Peyer's patch (tissue), 4 donors: ENCODE measurements at regions not wholly inside any gene's neighbourhood (a gene's known extent, or its start where the extent isn't known, plus 50 kb on each side); places are given as distances from the start of the nearest gene placed in this dataset.
"Not testable (repeated sequence)": the region's sequence is repeated elsewhere in the genome, so short reads cannot be mapped to it uniquely, and the experiment has no call there.

Experiments used
- DNase-seq, 3 donors: peaks; one replicate each; pipeline ENCODE4 v3.0.0-alpha.2; 2017 to 2019
- H3K27ac ChIP-seq, 4 donors: fragments of 200-600 bp; sonication (generic); one replicate each; pipeline ENCODE4 v1.5.1; 2016 to 2019
- H3K27me3 ChIP-seq, 2 donors: fragments of 200-600 bp; sonication (generic); one replicate each; pipeline ENCODE4 v1.5.1; 2019
- H3K36me3 ChIP-seq, 3 donors: fragments of 200-600 bp; sonication (generic); one replicate each; pipeline ENCODE4 v1.5.1; 2016 to 2019
- H3K4me1 ChIP-seq, 4 donors: fragments of 200-600 bp; sonication (generic); one replicate each; pipeline ENCODE4 v1.5.1; 2016 to 2019
- H3K4me3 ChIP-seq, 4 donors: fragments of 200-600 bp; sonication (generic); 1 replicate in 3 of 4; 2 replicates in 1 of 4; pipeline ENCODE4 v1.5.1; 2016 to 2019; ENCODE audit warnings: mild to moderate bottlenecking in 1 of 4
- H3K9me3 ChIP-seq, 4 donors: fragments of 200-600 bp; sonication (generic); one replicate each; pipeline ENCODE4 v1.5.1; 2016 to 2019; ENCODE audit warnings: mild to moderate bottlenecking in 1 of 4
- POLR2A ChIP-seq, 2 donors: fragments of 450-650 bp; IDR thresholded peaks; one replicate each; pipeline ENCODE4 v1.5.1; 2017; ENCODE audit warnings: antibody characterized with exemption in 2 of 2, mild to moderate bottlenecking in 2 of 2, moderate library complexity in 2 of 2
- TF ChIP-seq, protein P1 (sequence below), 6 experiments: fragments of 450-650 bp in 4 of 6; fragments of 200-600 bp in 2 of 6; sonication (generic) in 1 of 6; IDR thresholded peaks; one replicate each; pipeline ENCODE4 v1.5.1; 2017 to 2019; ENCODE audit warnings: antibody characterized with exemption in 6 of 6, mild to moderate bottlenecking in 3 of 6, moderate library complexity in 1 of 6

DNA sequence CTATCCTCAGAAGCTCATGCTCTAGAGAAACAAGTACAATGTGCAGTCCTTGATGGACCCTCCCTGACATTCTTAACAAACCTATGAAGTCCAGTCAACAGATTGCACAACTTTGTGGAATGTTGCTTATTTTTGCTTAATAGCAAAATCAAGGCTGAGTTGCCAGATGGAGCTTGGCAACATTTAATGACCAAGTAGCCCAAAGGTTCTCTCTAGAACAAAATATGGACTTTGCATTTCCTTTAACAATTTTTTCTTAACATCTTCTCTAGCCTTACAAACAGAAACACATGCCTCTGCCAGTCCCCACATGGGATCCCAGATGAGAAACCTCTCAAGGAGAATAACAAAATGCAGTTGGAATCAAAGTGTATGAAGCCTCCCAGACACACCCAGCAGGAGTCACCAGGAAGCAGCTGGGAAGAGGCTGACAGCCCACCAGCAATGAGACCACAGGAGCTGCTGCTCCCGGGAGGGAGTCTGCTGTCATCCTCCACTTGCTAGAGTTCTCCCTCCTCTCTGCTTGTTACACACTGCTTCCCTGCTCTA, 422.5 kb upstream of the CDIN1 start:
- Histone ChIP-seq H3K9me3 (no peaks in the 10 kb centered on the region), H3K27me3 (no peaks in the 10 kb centered on the region), H3K4me3 (no peak overlapping the region), H3K36me3 (no peaks in the 10 kb centered on the region), H3K27ac (no peak overlapping the region), H3K4me1 (no peaks in the 10 kb centered on the region)
- no peak for TF ChIP-seq POLR2A (IDR thresholded peaks at IDR 0.05)
- peak in 2 of 3 donors; percentile 37 to 42 for DNase-seq

DNA sequence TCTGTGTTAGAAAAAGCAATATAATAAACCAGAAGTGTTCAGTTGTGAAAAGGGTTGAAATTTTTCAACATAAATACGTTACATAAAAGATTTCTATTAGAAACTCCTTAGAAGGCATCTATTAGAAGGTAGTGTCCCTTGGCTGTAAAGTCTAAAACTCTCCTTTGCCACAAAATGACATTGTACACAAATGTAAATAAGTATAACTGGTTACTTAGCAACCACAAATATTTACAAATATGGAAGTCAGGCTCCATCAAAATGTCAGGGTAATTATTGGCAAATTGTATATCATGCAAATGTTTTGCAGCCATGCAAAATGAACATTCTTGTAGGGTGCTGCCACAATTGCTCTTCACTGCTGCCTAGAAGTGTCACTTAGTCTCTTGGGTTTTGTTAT, 419.1 kb upstream of the CDIN1 start:
- Histone ChIP-seq H3K27ac (no peak overlapping the region), H3K36me3 (no peaks in the 10 kb centered on the region), H3K4me1 (no peaks in the 10 kb centered on the region), H3K27me3 (no peaks in the 10 kb centered on the region), H3K9me3 (no peaks in the 10 kb centered on the region), H3K4me3 (no peak overlapping the region)
- TF ChIP-seq, protein P1, sequence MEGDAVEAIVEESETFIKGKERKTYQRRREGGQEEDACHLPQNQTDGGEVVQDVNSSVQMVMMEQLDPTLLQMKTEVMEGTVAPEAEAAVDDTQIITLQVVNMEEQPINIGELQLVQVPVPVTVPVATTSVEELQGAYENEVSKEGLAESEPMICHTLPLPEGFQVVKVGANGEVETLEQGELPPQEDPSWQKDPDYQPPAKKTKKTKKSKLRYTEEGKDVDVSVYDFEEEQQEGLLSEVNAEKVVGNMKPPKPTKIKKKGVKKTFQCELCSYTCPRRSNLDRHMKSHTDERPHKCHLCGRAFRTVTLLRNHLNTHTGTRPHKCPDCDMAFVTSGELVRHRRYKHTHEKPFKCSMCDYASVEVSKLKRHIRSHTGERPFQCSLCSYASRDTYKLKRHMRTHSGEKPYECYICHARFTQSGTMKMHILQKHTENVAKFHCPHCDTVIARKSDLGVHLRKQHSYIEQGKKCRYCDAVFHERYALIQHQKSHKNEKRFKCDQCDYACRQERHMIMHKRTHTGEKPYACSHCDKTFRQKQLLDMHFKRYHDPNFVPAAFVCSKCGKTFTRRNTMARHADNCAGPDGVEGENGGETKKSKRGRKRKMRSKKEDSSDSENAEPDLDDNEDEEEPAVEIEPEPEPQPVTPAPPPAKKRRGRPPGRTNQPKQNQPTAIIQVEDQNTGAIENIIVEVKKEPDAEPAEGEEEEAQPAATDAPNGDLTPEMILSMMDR (IDR thresholded peaks at IDR 0.05), result no peak
- no peak for TF ChIP-seq POLR2A (IDR thresholded peaks at IDR 0.05)
- no peak for DNase-seq

DNA sequence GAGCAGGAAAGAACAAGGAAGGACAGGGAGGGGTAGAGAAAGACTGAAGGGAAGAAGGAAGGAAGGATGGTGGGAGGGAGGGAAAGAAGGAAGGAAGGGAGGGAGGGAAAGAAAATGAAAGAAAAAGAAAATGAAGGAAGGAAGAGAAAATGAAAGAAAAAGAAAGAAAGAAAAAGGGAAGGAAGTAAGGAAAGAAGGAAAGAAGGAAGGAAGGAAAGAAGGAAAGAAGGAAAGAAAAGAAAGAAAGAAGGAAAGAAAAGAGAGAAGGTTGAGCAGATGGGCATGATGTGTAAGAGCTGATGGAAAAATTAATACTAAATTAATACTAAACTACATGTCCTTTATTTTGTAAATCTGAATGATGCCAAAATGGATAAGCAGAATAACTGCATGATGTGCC, 418.3 kb upstream of the CDIN1 start:
- TF ChIP-seq POLR2A (IDR thresholded peaks at IDR 0.05), result no peak
- TF ChIP-seq, protein P1 (IDR thresholded peaks at IDR 0.05), result no peak
- no peaks in the 10 kb centered on the region for H3K36me3 ChIP-seq
- H3K9me3 ChIP-seq, result no peaks in the 10 kb centered on the region

GRCh38 chr15:36161771-36162212, 417.6 kb upstream of the CDIN1 start:
- Histone ChIP-seq H3K36me3 (no peaks in the 10 kb centered on the region), H3K4me1 (no peaks in the 10 kb centered on the region), H3K27me3 (no peaks in the 10 kb centered on the region), H3K9me3 (no peaks in the 10 kb centered on the region), H3K27ac (no peak overlapping the region), H3K4me3 (no peak overlapping the region)
- no peak for DNase-seq
- no peak for TF ChIP-seq POLR2A (IDR thresholded peaks at IDR 0.05)
- TF ChIP-seq, protein P1 (IDR thresholded peaks at IDR 0.05), result no peak

More for the DNA sequence above, 418.3 kb upstream of the CDIN1 start:
- H3K4me1 ChIP-seq, result no peaks in the 10 kb centered on the region
- no peak overlapping the region for H3K4me3 ChIP-seq
- no peak overlapping the region for H3K27ac ChIP-seq
- no peak for DNase-seq
- no peaks in the 10 kb centered on the region for H3K27me3 ChIP-seq

DNA sequence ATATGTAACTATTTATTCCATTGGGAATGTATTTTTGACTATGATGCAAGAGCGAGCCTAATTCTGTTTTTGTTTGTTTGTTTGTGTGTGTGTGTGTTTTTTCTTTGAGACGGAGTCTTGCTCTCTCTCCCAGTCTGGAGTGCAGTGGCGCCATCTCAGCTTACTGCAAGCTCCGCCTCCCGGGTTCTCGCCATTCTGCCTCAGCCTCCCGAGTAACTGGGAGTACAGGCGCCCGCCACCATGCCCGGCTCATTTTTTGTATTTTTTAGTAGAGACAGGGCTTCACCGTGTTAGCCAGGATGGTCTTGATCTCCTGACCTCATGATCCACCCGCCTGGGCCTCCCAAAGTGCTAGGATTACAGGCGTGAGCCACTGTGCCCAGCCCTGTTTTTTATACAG, 415.4 kb upstream of the CDIN1 start:
- not testable (repeated sequence) for H3K4me1 ChIP-seq, H3K27me3 ChIP-seq, H3K9me3 ChIP-seq, H3K27ac ChIP-seq, H3K4me3 ChIP-seq, DNase-seq, H3K36me3 ChIP-seq

GRCh38 chr15:36172955-36173354, 406.5 kb upstream of the CDIN1 start:
- DNase-seq, result no peak
- H3K27me3 ChIP-seq, result no peaks in the 10 kb centered on the region

More at GRCh38 chr15:36172955-36173354, 406.5 kb upstream of the CDIN1 start:
- no peaks in the 10 kb centered on the region for H3K36me3 ChIP-seq
- no peak overlapping the region for H3K27ac ChIP-seq
- no peak overlapping the region for H3K4me3 ChIP-seq
- no peaks in the 10 kb centered on the region for H3K4me1 ChIP-seq
- no peaks in the 10 kb centered on the region for H3K9me3 ChIP-seq
- TF ChIP-seq, protein P1 (IDR thresholded peaks at IDR 0.05), result no peak
- TF ChIP-seq POLR2A (IDR thresholded peaks at IDR 0.05), result no peak
